HEK293T (cell line): ENCODE measurements at regions not wholly inside any gene's neighbourhood (a gene's known extent, or its start where the extent isn't known, plus 50 kb on each side); places are given as distances from the start of the nearest gene placed in this dataset.

ENCODE experiments used
- BHLHE40 ChIP-seq: fragments of 450-650 bp; IDR thresholded peaks from 2 replicates; pipeline ENCODE4 v1.6.1; 2016; ENCODE audit warnings: mild to moderate bottlenecking, moderate library complexity, borderline replicate concordance
- CTBP1 ChIP-seq: fragments of 450-650 bp; IDR thresholded peaks from 2 replicates; pipeline ENCODE4 v1.6.1; 2016; ENCODE audit warnings: borderline replicate concordance
- ELF4 ChIP-seq: fragments of 450-650 bp; IDR thresholded peaks from 2 replicates; pipeline ENCODE4 v1.6.1; 2017; ENCODE audit warnings: antibody characterized with exemption
- FOXA1 ChIP-seq: fragments of 450-650 bp; IDR thresholded peaks from 2 replicates; pipeline ENCODE4 v1.6.1; 2016; ENCODE audit warnings: mild to moderate bottlenecking
- FOXM1 ChIP-seq: fragments of 450-650 bp; IDR thresholded peaks from 2 replicates; pipeline ENCODE4 v1.6.1; 2017; ENCODE audit warnings: mild to moderate bottlenecking, borderline replicate concordance
- HDGF ChIP-seq: fragments of 450-650 bp; IDR thresholded peaks from 2 replicates; pipeline ENCODE4 v1.6.1; 2017; ENCODE audit warnings: antibody characterized with exemption, borderline replicate concordance
- LEF1 ChIP-seq: fragments of 450-650 bp; IDR thresholded peaks from 2 replicates; pipeline ENCODE4 v1.6.1; 2017; ENCODE audit warnings: mild to moderate bottlenecking, borderline replicate concordance
- NFRKB ChIP-seq: fragments of 450-650 bp; IDR thresholded peaks from 2 replicates; pipeline ENCODE4 v1.6.1; 2016; ENCODE audit warnings: mild to moderate bottlenecking, moderate library complexity
- PKNOX1 ChIP-seq: fragments of 450-650 bp; IDR thresholded peaks from 2 replicates; pipeline ENCODE4 v1.6.1; 2016
- SP1 ChIP-seq: fragments of 450-650 bp; IDR thresholded peaks from 2 replicates; pipeline ENCODE4 v1.6.1; 2017
- SUZ12 ChIP-seq: fragments of 450-650 bp; IDR thresholded peaks from 2 replicates; pipeline ENCODE4 v1.6.1; 2016; ENCODE audit warnings: mild to moderate bottlenecking
- TARDBP ChIP-seq: fragments of 450-650 bp; IDR thresholded peaks from 2 replicates; pipeline ENCODE4 v1.6.1; 2016
- ZNF384 ChIP-seq: fragments of 450-650 bp; IDR thresholded peaks from 2 replicates; pipeline ENCODE4 v1.6.1; 2016

- TF ChIP-seq ZNF384 (no peak), CTBP1 (no peak), NFRKB (no peak), SP1 (no peak), SUZ12 (no peak), TARDBP (no peak), ELF4 (no peak), BHLHE40 (no peak), FOXA1 (no peak), LEF1 (no peak), HDGF (no peak), PKNOX1 (no peak), FOXM1 (no peak)
These were observed 103.2 kb downstream of the EBLN2 start for GRCh38 chr3:73164622-73165021.
